ENCODE measurements at regions not wholly inside any gene's neighbourhood (a gene's known extent, or its start where the extent isn't known, plus 50 kb on each side); places are given as distances from the start of the nearest gene placed in this dataset.

- no peak for DNase-seq (ENCODE audit: extremely low spot score, unreplicated experiment)
- no peak overlapping the region for H3K4me3 Mint-ChIP-seq
- no peak for TF ChIP-seq CTCF (conservative IDR thresholded peaks at IDR 0.05)
- no peaks in the 10 kb centered on the region for H3K36me3 Mint-ChIP-seq
- no peaks in the 10 kb centered on the region for H3K27me3 Mint-ChIP-seq
- no peaks in the 10 kb centered on the region for H3K9me3 Mint-ChIP-seq
- no peak overlapping the region for H3K27ac Mint-ChIP-seq
- no peaks in the 10 kb centered on the region for H3K4me1 Mint-ChIP-seq (ENCODE audit: unreplicated experiment)
Measured at GRCh38 chrX:30965767-30966166, 76.7 kb upstream of the TAB3 start.

GRCh38 chrX:30961387-30962174 lies 72.5 kb upstream of the TAB3 start:
- Mint-ChIP-seq H3K4me3 (no peak overlapping the region), H3K36me3 (peaks cover 4% of the 10 kb centered on the region), H3K27me3 (no peaks in the 10 kb centered on the region), H3K27ac (no peak overlapping the region), H3K9me3 (peaks cover 4% of the 10 kb centered on the region), H3K4me1 (ENCODE audit: unreplicated experiment) (no peaks in the 10 kb centered on the region)
- no peak for TF ChIP-seq CTCF (conservative IDR thresholded peaks at IDR 0.05)
- DNase-seq (ENCODE audit: extremely low spot score, unreplicated experiment): no peak

GRCh38 chrX:30957753-30958152 lies 68.7 kb upstream of the TAB3 start:
- H3K27me3 Mint-ChIP-seq: no peaks in the 10 kb centered on the region
- peak overlapping the region; percentile 69 for H3K27ac Mint-ChIP-seq
- no peak overlapping the region for H3K4me3 Mint-ChIP-seq
- no peaks in the 10 kb centered on the region for H3K4me1 Mint-ChIP-seq (ENCODE audit: unreplicated experiment)
- H3K9me3 Mint-ChIP-seq: peaks cover 5% of the 10 kb centered on the region
- TF ChIP-seq CTCF (conservative IDR thresholded peaks at IDR 0.05): no peak
- peaks cover 4% of the 10 kb centered on the region for H3K36me3 Mint-ChIP-seq
- no peak for DNase-seq (ENCODE audit: extremely low spot score, unreplicated experiment)

GRCh38 chrX:30955687-30956086 lies 66.6 kb upstream of the TAB3 start:
- H3K4me3 Mint-ChIP-seq: no peak overlapping the region
- H3K27ac Mint-ChIP-seq: no peak overlapping the region
- H3K36me3 Mint-ChIP-seq: peaks cover 4% of the 10 kb centered on the region
- H3K9me3 Mint-ChIP-seq: peaks cover 17% of the 10 kb centered on the region
- H3K4me1 Mint-ChIP-seq (ENCODE audit: unreplicated experiment): no peaks in the 10 kb centered on the region
- no peak for TF ChIP-seq CTCF (conservative IDR thresholded peaks at IDR 0.05)
- no peaks in the 10 kb centered on the region for H3K27me3 Mint-ChIP-seq
- DNase-seq (ENCODE audit: extremely low spot score, unreplicated experiment): no peak

GRCh38 chrX:30951003-30951402 lies 61.9 kb upstream of the TAB3 start:
- Mint-ChIP-seq H3K4me1 (ENCODE audit: unreplicated experiment) (no peaks in the 10 kb centered on the region), H3K36me3 (no peaks in the 10 kb centered on the region), H3K9me3 (peaks cover 13% of the 10 kb centered on the region)

More at GRCh38 chrX:30951003-30951402, 61.9 kb upstream of the TAB3 start:
- H3K4me3 Mint-ChIP-seq: peak overlapping the region; percentile 3
- peak overlapping the region; percentile 92 for H3K27ac Mint-ChIP-seq
- no peaks in the 10 kb centered on the region for H3K27me3 Mint-ChIP-seq
- no peak for TF ChIP-seq CTCF (conservative IDR thresholded peaks at IDR 0.05)
- DNase-seq (ENCODE audit: extremely low spot score, unreplicated experiment): no peak

Measured in type B pancreatic cell (in vitro differentiated cells).